ENCODE measurements at regions not wholly inside any gene's neighbourhood (a gene's known extent, or its start where the extent isn't known, plus 50 kb on each side); places are given as distances from the start of the nearest gene placed in this dataset.
"Not testable (repeated sequence)": the region's sequence is repeated elsewhere in the genome, so short reads cannot be mapped to it uniquely, and the experiment has no call there.

GRCh38 chr4:128630871-128631270, 178.6 kb upstream of the JADE1 start:
- CTCF ChIA-PET = interaction anchor here in 1 of 2 donors (0.7 kb wide), 1 partner anchor 15 kb away, joined by 3 read pairs; no protein-coding TSS in a partner anchor

GRCh38 chr4:128623508-128624215, 185.8 kb upstream of the JADE1 start:
- Mint-ChIP-seq H3K27ac (no peak overlapping the region), H3K4me3 (no peak overlapping the region), H3K4me1 (no peaks in the 10 kb centered on the region), H3K9me3 (peaks cover 0 to 4% (median 3%) of the 10 kb centered on the region in 3 donors), H3K36me3 (no peaks in the 10 kb centered on the region), H3K27me3 (no peaks in the 10 kb centered on the region)
- DNase-seq (no peak), ATAC-seq (replicated peaks in 1 of 4) (no peak)
- no peaks in the 10 kb centered on the region for H3K4me1 ChIP-seq (ENCODE audit: control insufficient read depth in 1 of 2, extremely low read depth in 1 of 2, insufficient read depth in 2 of 2, low read length in 2 of 2)
- H3K9me3 ChIP-seq = no peaks in the 10 kb centered on the region
- ChIA-PET POLR2A (no interaction called here), CTCF (no interaction called here)
- H3K27ac ChIP-seq (ENCODE audit: low read length) = no peak overlapping the region
- no peaks in the 10 kb centered on the region for H3K27me3 ChIP-seq (replicated peaks in 1 of 2; ENCODE audit: control insufficient read depth in 2 of 2, extremely low read depth in 1 of 2, insufficient read depth in 2 of 2, low read length in 1 of 2)
- WGBS (ENCODE audit: insufficient coverage) = 70% methylated on average over 1 of the region's 4 CpGs
- H3K36me3 ChIP-seq (ENCODE audit: control insufficient read depth in 2 of 2, extremely low read depth in 1 of 2, insufficient read depth in 1 of 2, low read length in 1 of 2) = no peaks in the 10 kb centered on the region
- H3K4me3 ChIP-seq (ENCODE audit: control insufficient read depth in 1 of 2, extremely low read depth in 1 of 2, low read length in 1 of 2) = no peak overlapping the region

More at GRCh38 chr4:128630871-128631270, 178.6 kb upstream of the JADE1 start:
- no peak overlapping the region for H3K27ac ChIP-seq (ENCODE audit: low read length)
- H3K27ac Mint-ChIP-seq = no peak overlapping the region
- ATAC-seq (replicated peaks in 1 of 4) (no peak), DNase-seq (no peak)
- H3K4me1 ChIP-seq (ENCODE audit: control insufficient read depth in 1 of 2, extremely low read depth in 1 of 2, insufficient read depth in 2 of 2, low read length in 2 of 2) = no peaks in the 10 kb centered on the region
- H3K36me3 ChIP-seq (ENCODE audit: control insufficient read depth in 2 of 2, extremely low read depth in 1 of 2, insufficient read depth in 1 of 2, low read length in 1 of 2) = no peaks in the 10 kb centered on the region
- no CpG with 5 or more reads among the region's 5 CpGs for WGBS (ENCODE audit: insufficient coverage)
- no peak overlapping the region for H3K4me3 ChIP-seq (ENCODE audit: control insufficient read depth in 1 of 2, extremely low read depth in 1 of 2, low read length in 1 of 2)
- H3K4me1 Mint-ChIP-seq = no peaks in the 10 kb centered on the region
- POLR2A ChIA-PET = no interaction called here
- H3K36me3 Mint-ChIP-seq = no peaks in the 10 kb centered on the region
- no peaks in the 10 kb centered on the region for H3K9me3 Mint-ChIP-seq
- H3K27me3 Mint-ChIP-seq = peaks cover 0 to 5% of the 10 kb centered on the region in 2 donors
- H3K9me3 ChIP-seq = no peaks in the 10 kb centered on the region
- no peak overlapping the region for H3K4me3 Mint-ChIP-seq
- H3K27me3 ChIP-seq (replicated peaks in 1 of 2; ENCODE audit: control insufficient read depth in 2 of 2, extremely low read depth in 1 of 2, insufficient read depth in 2 of 2, low read length in 1 of 2) = no peaks in the 10 kb centered on the region

DNA sequence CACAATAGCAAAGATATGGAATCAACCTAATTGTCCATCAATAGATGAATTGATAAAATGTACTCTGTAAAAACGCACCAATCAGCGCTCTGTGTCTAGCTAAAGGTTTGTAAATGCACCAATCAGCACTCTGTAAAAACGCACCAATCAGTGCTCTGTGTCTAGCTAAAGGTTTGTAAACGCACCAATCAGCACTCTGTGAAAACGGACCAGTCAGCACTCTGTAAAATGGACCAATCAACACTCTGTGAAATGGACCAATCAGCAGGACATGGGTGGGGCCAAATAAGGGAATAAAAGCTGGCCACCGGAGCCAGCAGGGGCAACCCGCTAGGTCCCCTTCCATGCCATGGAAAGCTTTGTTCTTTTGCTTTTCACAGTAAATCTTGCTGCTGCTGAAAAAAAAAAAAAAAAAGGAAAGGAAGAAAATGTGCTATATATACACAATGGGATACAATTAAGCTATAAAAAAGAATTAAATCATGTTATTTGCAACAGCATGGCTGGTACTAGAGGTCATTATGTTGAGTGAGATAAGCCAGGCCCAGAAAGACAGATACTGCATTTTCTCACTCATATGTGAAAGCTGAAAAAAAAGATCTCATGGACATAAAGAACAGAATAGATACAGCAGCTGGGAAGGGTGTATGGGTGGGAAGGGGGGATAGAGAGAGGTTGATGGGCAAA, 189.1 kb upstream of the JADE1 start:
- ChIA-PET POLR2A (interaction anchor here in 1 of 2 donors (0.6 kb wide), 1 partner anchor 67 kb away, joined by 7 read pairs; no protein-coding TSS in a partner anchor), CTCF (interaction anchor here in 1 of 2 donors (0.6 kb wide), 1 partner anchor 8 kb away, joined by 4 read pairs; no protein-coding TSS in a partner anchor)
- H3K27ac Mint-ChIP-seq; H3K27me3 Mint-ChIP-seq; H3K27ac ChIP-seq (ENCODE audit: low read length); H3K4me3 Mint-ChIP-seq; H3K36me3 ChIP-seq (ENCODE audit: control insufficient read depth in 2 of 2, extremely low read depth in 1 of 2, insufficient read depth in 1 of 2, low read length in 1 of 2); H3K9me3 Mint-ChIP-seq; ATAC-seq (replicated peaks in 1 of 4); H3K4me1 ChIP-seq (ENCODE audit: control insufficient read depth in 1 of 2, extremely low read depth in 1 of 2, insufficient read depth in 2 of 2, low read length in 2 of 2); H3K36me3 Mint-ChIP-seq; H3K9me3 ChIP-seq; H3K4me3 ChIP-seq (ENCODE audit: control insufficient read depth in 1 of 2, extremely low read depth in 1 of 2, low read length in 1 of 2); H3K27me3 ChIP-seq (replicated peaks in 1 of 2; ENCODE audit: control insufficient read depth in 2 of 2, extremely low read depth in 1 of 2, insufficient read depth in 2 of 2, low read length in 1 of 2); H3K4me1 Mint-ChIP-seq; DNase-seq: not testable (repeated sequence)
- no CpG with 5 or more reads among the region's 7 CpGs for WGBS (ENCODE audit: insufficient coverage)

- Histone ChIP-seq H3K27me3 (replicated peaks in 1 of 2; ENCODE audit: control insufficient read depth in 2 of 2, extremely low read depth in 1 of 2, insufficient read depth in 2 of 2, low read length in 1 of 2) (peaks cover 0 to 3% of the 10 kb centered on the region in 2 experiments), H3K9me3 (no peaks in the 10 kb centered on the region), H3K36me3 (ENCODE audit: control insufficient read depth in 2 of 2, extremely low read depth in 1 of 2, insufficient read depth in 1 of 2, low read length in 1 of 2) (no peaks in the 10 kb centered on the region), H3K4me3 (ENCODE audit: control insufficient read depth in 1 of 2, extremely low read depth in 1 of 2, low read length in 1 of 2) (no peak overlapping the region), H3K27ac (ENCODE audit: low read length) (no peak overlapping the region), H3K4me1 (ENCODE audit: control insufficient read depth in 1 of 2, extremely low read depth in 1 of 2, insufficient read depth in 2 of 2, low read length in 2 of 2) (no peaks in the 10 kb centered on the region)
- Mint-ChIP-seq H3K9me3 (peaks cover 0 to 4% (median 3%) of the 10 kb centered on the region in 3 donors), H3K4me3 (no peak overlapping the region), H3K27ac (no peak overlapping the region), H3K4me1 (no peaks in the 10 kb centered on the region), H3K36me3 (no peaks in the 10 kb centered on the region), H3K27me3 (peaks cover 8 to 10% of the 10 kb centered on the region in 2 donors)
- DNase-seq (no peak), ATAC-seq (replicated peaks in 1 of 4) (no peak)
- ChIA-PET CTCF (interaction anchor here in 1 of 2 donors (0.7 kb wide), 1 partner anchor 200 kb away, joined by 3 read pairs; no protein-coding TSS in a partner anchor), POLR2A (interaction anchor here in 1 of 2 donors (0.8 kb wide), 1 partner anchor 101 kb away, joined by 6 read pairs; no protein-coding TSS in a partner anchor)
Observed at GRCh38 chr4:128615197-128615596, 194.3 kb upstream of the JADE1 start.

GRCh38 chr4:128608006-128608405, 201.5 kb upstream of the JADE1 start:
- Histone ChIP-seq H3K9me3 (no peaks in the 10 kb centered on the region), H3K4me1 (ENCODE audit: control insufficient read depth in 1 of 2, extremely low read depth in 1 of 2, insufficient read depth in 2 of 2, low read length in 2 of 2) (no peaks in the 10 kb centered on the region), H3K27ac (ENCODE audit: low read length) (no peak overlapping the region), H3K27me3 (replicated peaks in 1 of 2; ENCODE audit: control insufficient read depth in 2 of 2, extremely low read depth in 1 of 2, insufficient read depth in 2 of 2, low read length in 1 of 2) (no peaks in the 10 kb centered on the region), H3K36me3 (ENCODE audit: control insufficient read depth in 2 of 2, extremely low read depth in 1 of 2, insufficient read depth in 1 of 2, low read length in 1 of 2) (no peaks in the 10 kb centered on the region), H3K4me3 (ENCODE audit: control insufficient read depth in 1 of 2, extremely low read depth in 1 of 2, low read length in 1 of 2) (no peak overlapping the region)
- CTCF ChIA-PET = no interaction called here
- Mint-ChIP-seq H3K27ac (no peak overlapping the region), H3K27me3 (peaks cover 8 to 17% of the 10 kb centered on the region in 2 donors), H3K9me3 (no peaks in the 10 kb centered on the region), H3K36me3 (no peaks in the 10 kb centered on the region), H3K4me1 (peaks cover 0 to 4% (median 0%) of the 10 kb centered on the region in 3 donors), H3K4me3 (no peak overlapping the region)
- DNase-seq = no peak
- POLR2A ChIA-PET = interaction anchor here in 1 of 2 donors (0.5 kb wide), 1 partner anchor 96 kb away, joined by 3 read pairs; no protein-coding TSS in a partner anchor
- 100% methylated on average over 1 of the region's 1 CpG for WGBS (ENCODE audit: insufficient coverage)
- no peak for ATAC-seq (replicated peaks in 1 of 4)

- CTCF ChIA-PET = no interaction called here
- POLR2A ChIA-PET = no interaction called here
- H3K4me3 ChIP-seq (ENCODE audit: control insufficient read depth in 1 of 2, extremely low read depth in 1 of 2, low read length in 1 of 2) = no peak overlapping the region
- peaks cover 0 to 4% (median 0%) of the 10 kb centered on the region in 3 donors for H3K4me1 Mint-ChIP-seq
- H3K27me3 Mint-ChIP-seq = peaks cover 11 to 17% of the 10 kb centered on the region in 2 donors
- H3K9me3 Mint-ChIP-seq = no peaks in the 10 kb centered on the region
- no CpG with 5 or more reads among the region's 1 CpG for WGBS (ENCODE audit: insufficient coverage)
- H3K27ac Mint-ChIP-seq = no peak overlapping the region
- no peak overlapping the region for H3K27ac ChIP-seq (ENCODE audit: low read length)
- ATAC-seq (replicated peaks in 1 of 4) (no peak), DNase-seq (no peak)
- H3K27me3 ChIP-seq (replicated peaks in 1 of 2; ENCODE audit: control insufficient read depth in 2 of 2, extremely low read depth in 1 of 2, insufficient read depth in 2 of 2, low read length in 1 of 2) = peaks cover 0 to 3% of the 10 kb centered on the region in 2 experiments
- no peak overlapping the region for H3K4me3 Mint-ChIP-seq
- no peaks in the 10 kb centered on the region for H3K4me1 ChIP-seq (ENCODE audit: control insufficient read depth in 1 of 2, extremely low read depth in 1 of 2, insufficient read depth in 2 of 2, low read length in 2 of 2)
- no peaks in the 10 kb centered on the region for H3K36me3 ChIP-seq (ENCODE audit: control insufficient read depth in 2 of 2, extremely low read depth in 1 of 2, insufficient read depth in 1 of 2, low read length in 1 of 2)
- no peaks in the 10 kb centered on the region for H3K9me3 ChIP-seq
- H3K36me3 Mint-ChIP-seq = no peaks in the 10 kb centered on the region
Observed at GRCh38 chr4:128606173-128606572, 203.3 kb upstream of the JADE1 start.

Measured in T-cell (primary cell).